ENCODE measurements at regions not wholly inside any gene's neighbourhood (a gene's known extent, or its start where the extent isn't known, plus 50 kb on each side); places are given as distances from the start of the nearest gene placed in this dataset.
"Not testable (repeated sequence)": the region's sequence is repeated elsewhere in the genome, so short reads cannot be mapped to it uniquely, and the experiment has no call there.

- in situ Hi-C loops (cut with HindIII; ENCODE audit: low pct_unique_long_range_greater_than_20kb, low sequenced_read_pairs), result no loop called here
Measured at GRCh38 chr6:144690133-144690532, 405.0 kb downstream of the UTRN start.

GRCh38 chr6:144690666-144691065, 405.5 kb downstream of the UTRN start:
- in situ Hi-C loops (cut with HindIII; ENCODE audit: low pct_unique_long_range_greater_than_20kb, low sequenced_read_pairs), result no loop called here
- DNase-seq (ENCODE audit: low read depth, low spot score), result no peak

More at GRCh38 chr6:144690133-144690532, 405.0 kb downstream of the UTRN start:
- no peak for DNase-seq (ENCODE audit: low read depth, low spot score)

GRCh38 chr6:144692050-144692449, 406.9 kb downstream of the UTRN start:
- DNase-seq (ENCODE audit: low read depth, low spot score); in situ Hi-C loops (cut with HindIII; ENCODE audit: low pct_unique_long_range_greater_than_20kb, low sequenced_read_pairs): not testable (repeated sequence)

- in situ Hi-C loops (cut with HindIII; ENCODE audit: low pct_unique_long_range_greater_than_20kb, low sequenced_read_pairs), result no loop called here
Measured at GRCh38 chr6:144695858-144696533, 410.9 kb downstream of the UTRN start.

GRCh38 chr6:144696610-144697368, 411.7 kb downstream of the UTRN start:
- in situ Hi-C loops (cut with HindIII; ENCODE audit: low pct_unique_long_range_greater_than_20kb, low sequenced_read_pairs), result no loop called here
- DNase-seq (ENCODE audit: low read depth, low spot score), result no peak

More at GRCh38 chr6:144695858-144696533, 410.9 kb downstream of the UTRN start:
- no peak for DNase-seq (ENCODE audit: low read depth, low spot score)

GRCh38 chr6:144697369-144697760, 412.2 kb downstream of the UTRN start:
- in situ Hi-C loops (cut with HindIII; ENCODE audit: low pct_unique_long_range_greater_than_20kb, low sequenced_read_pairs), result no loop called here
- DNase-seq (ENCODE audit: low read depth, low spot score), result no peak

- in situ Hi-C loops (cut with HindIII; ENCODE audit: low pct_unique_long_range_greater_than_20kb, low sequenced_read_pairs), result no loop called here
- DNase-seq (ENCODE audit: low read depth, low spot score), result no peak
Measured at GRCh38 chr6:144697801-144698200, 412.7 kb downstream of the UTRN start.

- in situ Hi-C loops (cut with HindIII; ENCODE audit: low pct_unique_long_range_greater_than_20kb, low sequenced_read_pairs), result no loop called here
- no peak for DNase-seq (ENCODE audit: low read depth, low spot score)
Measured at GRCh38 chr6:144702781-144703180, 417.6 kb downstream of the UTRN start.

- DNase-seq (ENCODE audit: low read depth, low spot score), result peak; percentile 58
Measured at GRCh38 chr6:144710207-144710606, 425.1 kb downstream of the UTRN start.

GRCh38 chr6:144711661-144712060, 426.5 kb downstream of the UTRN start:
- no peak for DNase-seq (ENCODE audit: low read depth, low spot score)
- in situ Hi-C loops (cut with HindIII; ENCODE audit: low pct_unique_long_range_greater_than_20kb, low sequenced_read_pairs), result no loop called here

More at GRCh38 chr6:144710207-144710606, 425.1 kb downstream of the UTRN start:
- in situ Hi-C loops (cut with HindIII; ENCODE audit: low pct_unique_long_range_greater_than_20kb, low sequenced_read_pairs), result no loop called here

GRCh38 chr6:144712541-144712940, 427.4 kb downstream of the UTRN start:
- DNase-seq (ENCODE audit: low read depth, low spot score), result no peak
- in situ Hi-C loops (cut with HindIII; ENCODE audit: low pct_unique_long_range_greater_than_20kb, low sequenced_read_pairs), result no loop called here

- in situ Hi-C loops (cut with HindIII; ENCODE audit: low pct_unique_long_range_greater_than_20kb, low sequenced_read_pairs), result no loop called here
- DNase-seq (ENCODE audit: low read depth, low spot score), result no peak
Measured at GRCh38 chr6:144714021-144714712, 429.0 kb downstream of the UTRN start.

GRCh38 chr6:144715344-144715743, 430.2 kb downstream of the UTRN start:
- no peak for DNase-seq (ENCODE audit: low read depth, low spot score)
- in situ Hi-C loops (cut with HindIII; ENCODE audit: low pct_unique_long_range_greater_than_20kb, low sequenced_read_pairs), result no loop called here

- DNase-seq (ENCODE audit: low read depth, low spot score), result no peak
- in situ Hi-C loops (cut with HindIII; ENCODE audit: low pct_unique_long_range_greater_than_20kb, low sequenced_read_pairs), result no loop called here
Measured at GRCh38 chr6:144718431-144718830, 433.3 kb downstream of the UTRN start.

- no peak for DNase-seq (ENCODE audit: low read depth, low spot score)
- in situ Hi-C loops (cut with HindIII; ENCODE audit: low pct_unique_long_range_greater_than_20kb, low sequenced_read_pairs), result no loop called here
Measured at GRCh38 chr6:144721232-144721631, 436.1 kb downstream of the UTRN start.

GRCh38 chr6:144722154-144722737, 437.1 kb downstream of the UTRN start:
- in situ Hi-C loops (cut with HindIII; ENCODE audit: low pct_unique_long_range_greater_than_20kb, low sequenced_read_pairs), result no loop called here
- no peak for DNase-seq (ENCODE audit: low read depth, low spot score)

GRCh38 chr6:144722925-144723324, 437.8 kb downstream of the UTRN start:
- DNase-seq (ENCODE audit: low read depth, low spot score), result no peak
- in situ Hi-C loops (cut with HindIII; ENCODE audit: low pct_unique_long_range_greater_than_20kb, low sequenced_read_pairs), result no loop called here

- in situ Hi-C loops (cut with HindIII; ENCODE audit: low pct_unique_long_range_greater_than_20kb, low sequenced_read_pairs), result no loop called here
- no peak for DNase-seq (ENCODE audit: low read depth, low spot score)
Measured at GRCh38 chr6:144723431-144723830, 438.3 kb downstream of the UTRN start.
